Fibroblast of skin of abdomen (primary cell): ENCODE measurements at regions not wholly inside any gene's neighbourhood (a gene's known extent, or its start where the extent isn't known, plus 50 kb on each side); places are given as distances from the start of the nearest gene placed in this dataset.

Experiments
- DNase-seq: peaks from one replicate; pipeline ENCODE4 v3.0.0-alpha.2; 2013

GRCh38 chr20:17811628-17811965 lies 111.8 kb downstream of the BANF2 start:
- DNase-seq = no peak

- DNase-seq = no peak
These were observed 111.3 kb downstream of the BANF2 start for GRCh38 chr20:17810847-17811627.

DNA sequence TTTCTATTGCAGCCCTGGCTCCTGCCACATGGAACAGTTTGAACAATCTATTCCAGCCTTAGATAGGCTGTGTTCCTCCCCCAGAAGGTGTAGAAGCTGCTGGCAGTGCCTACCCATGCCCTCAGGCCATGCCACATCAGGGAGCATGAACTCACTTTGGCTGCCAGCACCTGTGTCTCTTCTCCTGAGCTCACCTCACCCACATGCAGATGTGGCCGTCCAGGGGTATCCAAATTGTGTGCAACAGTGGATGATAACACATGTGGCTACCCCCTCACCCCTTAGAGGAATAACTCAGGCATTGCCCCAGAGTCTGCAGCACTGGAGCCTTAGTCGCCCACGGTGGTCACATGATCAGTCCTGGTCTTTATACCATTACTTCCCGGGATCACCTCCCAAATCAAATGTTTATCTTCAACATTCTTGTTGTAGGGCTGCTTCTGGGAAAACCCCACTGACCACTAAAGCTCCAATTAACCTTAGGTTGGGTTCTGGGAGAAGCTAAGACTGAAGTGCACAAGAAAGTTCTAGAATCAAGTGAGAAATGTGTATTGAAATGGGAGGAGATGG lies 110.4 kb downstream of the BANF2 start:
- no peak for DNase-seq

GRCh38 chr20:17809362-17810061 lies 109.7 kb downstream of the BANF2 start:
- DNase-seq = no peak

GRCh38 chr20:17808782-17809181 lies 109.0 kb downstream of the BANF2 start:
- DNase-seq = no peak

- peak; percentile 35 for DNase-seq
These were observed 108.6 kb downstream of the BANF2 start for GRCh38 chr20:17808357-17808756.

- no peak for DNase-seq
These were observed 107.9 kb downstream of the BANF2 start for GRCh38 chr20:17807651-17808050.

DNA sequence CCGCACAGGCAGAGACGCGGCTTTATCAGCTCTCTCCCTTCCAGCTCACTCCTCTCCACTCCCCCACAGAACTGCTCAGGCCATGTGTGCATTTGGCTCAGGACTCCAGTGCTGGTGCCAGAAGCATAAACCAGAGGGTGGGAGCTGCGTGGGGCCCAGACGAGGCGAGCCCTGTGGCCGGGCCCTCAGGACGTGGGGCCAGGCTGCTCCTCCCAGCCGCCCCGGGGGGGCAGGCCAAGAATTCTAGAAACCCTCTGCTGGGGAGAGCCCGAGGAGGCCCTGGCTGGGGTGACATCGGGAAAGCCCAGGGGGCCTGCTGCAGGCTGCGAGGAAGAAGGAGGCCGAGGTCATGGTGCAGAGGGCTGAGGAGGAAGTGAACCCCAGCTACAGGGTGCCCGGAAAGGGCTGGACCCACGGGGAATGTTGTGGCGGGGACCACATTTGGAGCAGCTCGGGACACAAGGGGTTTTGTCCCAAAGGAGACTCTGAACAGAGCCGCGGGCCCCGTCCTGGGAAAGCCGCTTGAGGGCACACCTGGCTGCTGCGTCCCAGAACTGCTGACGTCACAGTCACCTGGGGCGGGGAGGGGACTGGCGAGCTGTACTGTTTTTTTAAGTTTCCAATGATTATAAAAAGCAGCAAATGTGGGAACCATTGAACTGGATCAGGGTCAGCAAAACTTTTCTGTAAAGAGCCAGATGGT lies 107.1 kb downstream of the BANF2 start:
- peak; percentile 84 for DNase-seq

GRCh38 chr20:17806107-17806506 lies 106.3 kb downstream of the BANF2 start:
- no peak for DNase-seq

GRCh38 chr20:17803765-17804164 lies 104.0 kb downstream of the BANF2 start:
- no peak for DNase-seq

DNA sequence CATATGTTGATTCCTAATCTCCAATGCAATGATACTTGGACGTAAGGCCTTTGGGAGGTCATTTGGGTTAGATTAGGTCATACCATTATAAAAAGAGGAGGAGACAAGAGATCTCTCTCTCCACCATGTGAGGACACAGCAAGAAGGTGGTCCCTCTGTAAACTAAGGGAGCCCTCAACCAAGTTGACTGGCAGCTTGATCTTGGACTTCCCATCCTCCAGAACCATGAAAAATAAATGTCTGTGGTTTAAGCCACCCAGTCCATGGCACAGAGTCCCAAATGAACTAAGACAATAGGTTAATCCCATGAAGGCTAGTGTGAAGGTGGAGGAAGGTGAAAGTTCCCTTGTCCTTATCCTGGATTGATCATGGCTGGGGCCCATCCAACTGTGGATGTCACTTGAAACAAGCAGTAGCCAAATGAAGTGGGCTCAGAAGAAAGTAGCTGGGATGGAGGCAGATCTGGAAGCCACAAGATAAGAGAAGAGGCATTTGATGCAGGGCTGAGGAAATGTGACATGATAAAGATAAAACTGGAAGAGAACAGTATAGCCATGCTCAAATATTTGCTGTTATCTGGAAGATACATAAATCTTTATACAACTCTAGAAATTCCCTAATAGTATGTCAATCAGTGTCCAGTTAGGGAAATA lies 99.9 kb downstream of the BANF2 start:
- no peak for DNase-seq

GRCh38 chr20:17798601-17799000 lies 98.8 kb downstream of the BANF2 start:
- no peak for DNase-seq

GRCh38 chr20:17797579-17797978 lies 97.8 kb downstream of the BANF2 start:
- DNase-seq = no peak

DNA sequence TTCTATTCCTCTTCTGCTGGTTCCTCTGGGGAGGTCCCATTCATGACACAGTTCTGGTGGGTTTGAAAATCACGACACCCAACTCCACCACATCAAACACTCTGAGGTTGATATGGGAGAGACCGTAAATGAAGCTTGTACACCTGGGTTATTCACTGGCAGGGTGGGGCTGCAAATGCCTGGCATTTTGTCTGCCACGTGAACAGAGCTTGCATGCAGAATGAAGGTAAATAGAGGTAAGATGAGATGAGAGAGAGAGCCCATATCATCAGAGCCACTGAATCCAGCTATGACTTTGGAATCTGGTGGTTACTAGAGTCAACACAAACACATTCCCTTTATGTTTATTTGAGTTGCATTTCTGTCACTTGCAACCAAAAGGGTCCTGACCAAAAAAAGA lies 97.4 kb downstream of the BANF2 start:
- DNase-seq = no peak

GRCh38 chr20:17796091-17796563 lies 96.4 kb downstream of the BANF2 start:
- DNase-seq = peak; percentile 21

DNA sequence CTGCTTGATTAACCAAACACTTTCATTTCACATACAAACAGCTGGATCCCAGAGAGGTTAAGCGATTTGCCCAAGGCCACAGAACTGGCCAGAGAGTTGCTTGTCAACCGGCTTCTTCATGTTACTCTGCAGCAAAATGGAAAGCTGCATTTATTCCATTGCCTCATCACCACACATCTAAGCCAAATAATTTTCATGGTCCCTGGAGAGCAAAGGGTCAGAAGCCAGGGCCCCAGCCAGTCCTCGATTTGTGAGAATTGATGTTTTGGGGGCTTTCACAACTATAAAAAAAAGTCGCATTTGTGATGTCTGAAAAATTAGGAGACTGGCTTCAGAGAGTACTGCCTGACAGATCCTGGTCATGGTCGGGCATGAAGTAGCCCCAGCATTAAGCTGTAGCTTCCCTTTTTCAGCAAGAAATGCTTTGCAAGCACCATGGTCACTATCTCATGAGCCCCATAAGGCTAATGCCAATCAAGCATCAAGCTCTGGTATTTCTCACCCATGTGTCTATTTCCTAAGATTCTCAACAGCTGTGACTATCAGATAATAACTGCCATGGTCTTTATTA lies 95.8 kb downstream of the BANF2 start:
- no peak for DNase-seq

DNA sequence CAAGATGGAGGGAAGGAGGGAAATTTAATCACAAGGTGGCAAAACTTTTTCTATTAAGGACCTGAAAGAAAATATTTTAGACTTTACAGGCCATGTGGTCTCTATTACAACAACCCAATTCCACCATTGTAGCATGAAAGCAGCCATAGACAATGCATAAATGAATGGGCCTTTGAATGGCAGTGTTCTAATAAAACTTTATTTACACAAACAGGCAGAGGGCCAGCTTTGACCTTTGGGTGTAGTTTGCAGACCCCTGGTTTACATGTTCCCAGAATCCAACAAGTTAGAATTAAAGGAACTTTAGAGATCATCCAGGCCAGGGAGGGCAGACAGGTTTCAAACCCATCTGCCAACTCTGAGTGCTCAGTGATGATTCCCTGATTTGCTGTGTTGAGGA lies 95.2 kb downstream of the BANF2 start:
- DNase-seq = no peak

GRCh38 chr20:17794400-17794799 lies 94.6 kb downstream of the BANF2 start:
- no peak for DNase-seq

DNA sequence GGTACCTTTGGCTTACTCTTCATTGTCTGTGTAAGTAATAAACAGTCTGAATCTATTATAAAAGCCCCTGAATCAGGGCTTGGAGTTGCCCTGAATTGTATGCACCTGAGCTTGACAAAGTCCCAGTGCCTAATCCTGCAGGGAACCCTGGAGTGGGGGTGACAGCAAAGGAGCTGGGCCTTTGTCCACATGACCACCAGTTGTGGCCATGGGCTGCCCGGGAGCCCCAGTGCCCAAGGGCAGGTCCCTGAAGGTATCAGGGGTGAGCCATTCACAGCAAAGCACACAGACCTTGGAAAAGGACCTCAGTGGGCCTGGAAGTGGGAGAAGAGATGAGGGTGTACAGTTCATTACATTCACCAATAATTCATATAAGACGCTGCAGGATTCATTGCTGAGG lies 94.2 kb downstream of the BANF2 start:
- DNase-seq = no peak

GRCh38 chr20:17790296-17790695 lies 90.5 kb downstream of the BANF2 start:
- no peak for DNase-seq

DNA sequence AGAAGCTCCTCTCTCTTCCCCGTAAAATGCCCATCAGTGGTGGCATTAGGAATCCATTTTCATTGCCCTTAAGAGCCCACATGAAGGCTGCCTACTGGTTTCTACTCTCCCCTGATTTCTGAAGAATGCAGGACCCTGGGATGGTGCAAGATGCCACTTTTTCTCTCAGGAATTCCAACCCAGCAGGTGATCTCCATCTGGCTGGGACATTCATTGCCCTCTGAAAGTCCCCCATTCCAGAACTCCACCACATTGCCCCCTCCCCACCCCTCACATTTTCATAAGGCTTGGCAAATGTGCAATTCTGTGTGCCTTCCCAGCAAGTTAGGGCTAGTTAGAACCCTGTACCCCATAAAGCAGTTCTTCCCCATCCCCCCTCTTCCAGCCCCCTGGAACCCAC lies 88.0 kb downstream of the BANF2 start:
- no peak for DNase-seq

- peak; percentile 50 for DNase-seq
These were observed 86.5 kb downstream of the BANF2 start for GRCh38 chr20:17786221-17786718.
